GM21360 (cell line): ENCODE measurements at regions not wholly inside any gene's neighbourhood (a gene's known extent, or its start where the extent isn't known, plus 50 kb on each side); places are given as distances from the start of the nearest gene placed in this dataset.
"Not testable (repeated sequence)": the region's sequence is repeated elsewhere in the genome, so short reads cannot be mapped to it uniquely, and the experiment has no call there.

Source experiments
- ATAC-seq: cut with Tn5 transposase; IDR thresholded peaks from one replicate; pipeline ENCODE4 v1.9.1; 2021; ENCODE audit warnings: mild to moderate bottlenecking, moderate library complexity; ENCODE audit not compliant: unreplicated experiment

DNA sequence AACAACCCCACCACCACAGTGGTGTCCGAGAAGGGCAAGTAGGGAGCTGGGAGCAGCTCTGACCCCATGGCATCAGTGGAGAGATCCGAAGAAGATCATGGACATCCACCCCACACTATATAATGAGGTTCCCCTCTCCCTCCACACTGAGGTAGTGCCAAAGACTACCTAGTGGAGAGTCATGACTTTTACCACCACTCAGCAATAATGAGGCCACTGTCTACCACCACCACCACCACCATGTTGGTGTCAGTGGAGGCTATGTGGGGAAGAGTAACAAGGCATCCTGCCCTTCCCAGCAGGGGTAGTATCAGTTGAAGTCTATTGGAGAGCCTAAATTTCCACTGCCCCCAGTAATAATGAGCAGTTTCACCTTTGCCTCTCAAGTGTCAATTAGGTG is 321.7 kb upstream of the ZC3H15 start:
- no peak for ATAC-seq

DNA sequence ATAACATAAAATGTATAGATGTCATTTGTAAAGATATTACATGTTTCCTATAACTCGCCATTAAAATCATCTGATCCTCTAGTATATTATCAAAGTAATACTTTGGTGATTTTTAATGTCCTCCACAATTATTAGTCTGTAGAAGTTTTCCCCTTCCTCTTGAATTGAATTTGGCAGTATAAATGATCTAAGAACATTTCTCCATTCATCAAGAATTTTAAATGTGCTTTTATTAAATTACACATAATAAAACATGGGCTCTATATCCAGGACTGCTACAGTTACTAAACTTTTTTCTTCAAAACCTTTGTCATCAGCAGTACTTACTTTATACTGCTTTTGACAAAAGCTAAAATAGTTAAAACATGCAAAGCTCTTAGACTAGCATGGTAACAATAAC is 315.4 kb upstream of the ZC3H15 start:
- no peak for ATAC-seq

DNA sequence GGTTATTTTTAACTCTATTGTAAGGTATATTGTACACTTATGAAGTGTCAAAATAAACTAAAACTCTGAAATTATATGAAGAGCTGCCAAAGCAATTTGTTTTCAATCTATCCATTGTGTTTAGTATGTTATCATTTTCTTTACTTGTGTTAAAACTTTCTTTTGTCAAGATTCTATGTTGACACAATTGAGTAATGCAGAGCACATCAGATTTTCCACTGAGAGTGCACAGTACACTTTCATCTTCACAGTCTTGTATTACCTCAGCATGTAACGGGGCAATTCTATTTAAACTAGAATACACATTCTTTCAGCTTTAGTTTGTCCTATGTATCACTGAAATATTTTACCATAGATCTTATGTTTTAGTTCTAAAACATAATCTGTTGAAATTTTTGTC is 304.4 kb upstream of the ZC3H15 start:
- ATAC-seq = no peak

DNA sequence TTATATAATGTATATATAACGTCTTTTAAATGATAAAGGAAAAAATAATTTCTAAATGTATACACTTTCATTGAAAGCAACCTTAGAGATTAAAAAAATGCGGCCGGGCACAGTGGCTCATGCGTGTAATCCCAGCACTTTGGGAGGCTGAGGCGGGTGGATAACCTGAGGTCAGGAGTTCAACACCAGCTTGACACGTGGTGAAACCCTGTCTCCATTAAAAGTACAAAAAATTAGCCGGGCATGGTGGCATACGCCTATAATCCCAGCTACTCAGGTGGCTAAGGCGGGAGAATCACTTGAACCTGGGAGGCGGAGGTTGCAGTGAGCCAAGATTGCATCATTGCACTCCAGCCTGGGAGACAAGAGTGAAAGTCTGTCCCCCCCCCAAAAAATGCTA is 303.7 kb upstream of the ZC3H15 start:
- ATAC-seq = not testable (repeated sequence)

DNA sequence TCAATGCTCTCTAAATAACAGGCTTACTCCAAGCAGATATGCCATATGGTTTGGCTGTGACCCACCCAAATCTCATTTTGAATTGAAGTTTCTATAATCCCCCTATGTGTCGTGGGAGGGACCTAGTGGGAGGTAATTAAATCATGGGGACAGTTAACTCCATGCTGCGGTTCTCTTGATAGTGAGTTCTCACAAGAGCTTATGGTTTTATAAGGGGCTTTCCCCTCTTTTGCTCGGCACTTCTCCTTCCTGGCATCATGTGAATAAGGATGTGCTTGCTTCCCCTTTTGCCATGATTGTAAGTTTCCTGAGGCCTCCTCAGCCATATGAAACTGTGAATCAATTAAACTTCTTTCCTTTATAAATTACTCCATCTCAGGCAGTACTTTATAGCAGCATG is 302.7 kb upstream of the ZC3H15 start:
- ATAC-seq = no peak

DNA sequence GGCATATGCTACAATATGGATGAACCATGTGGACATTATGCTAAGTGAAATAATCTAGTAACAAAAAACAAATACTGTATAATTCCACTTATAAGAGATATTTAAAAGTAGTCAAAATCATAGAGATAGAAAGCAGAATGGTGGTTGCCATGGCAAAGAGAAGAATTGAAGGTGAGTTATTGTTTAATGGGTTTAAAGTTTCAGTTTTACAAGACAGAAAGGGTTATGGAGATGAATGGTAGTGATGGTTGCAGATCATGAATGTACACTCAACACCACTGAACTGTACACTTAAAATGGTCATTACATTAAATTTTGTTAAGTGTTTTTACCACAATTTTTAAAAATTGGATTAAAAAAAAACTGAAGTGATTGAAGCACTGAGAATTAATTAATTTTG is 298.2 kb upstream of the ZC3H15 start:
- no peak for ATAC-seq

DNA sequence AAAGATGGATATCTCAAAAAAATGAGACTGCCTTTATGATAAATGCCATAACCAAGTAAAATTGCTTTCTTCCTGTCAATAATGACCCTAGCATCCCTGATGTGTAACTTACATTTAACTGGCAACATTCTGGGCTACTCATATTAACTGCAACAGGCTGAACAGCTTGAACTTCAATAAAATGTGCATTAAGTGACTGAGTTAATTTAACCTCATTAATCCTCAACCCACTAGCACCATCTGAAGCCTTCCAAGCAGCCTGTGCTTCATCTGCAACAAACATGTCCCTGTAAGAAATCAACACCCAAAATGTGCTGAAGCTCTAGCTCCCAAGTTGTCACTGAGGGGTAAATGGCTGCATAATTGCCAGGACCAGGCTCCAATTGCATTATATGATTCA is 296.2 kb upstream of the ZC3H15 start:
- ATAC-seq = no peak

DNA sequence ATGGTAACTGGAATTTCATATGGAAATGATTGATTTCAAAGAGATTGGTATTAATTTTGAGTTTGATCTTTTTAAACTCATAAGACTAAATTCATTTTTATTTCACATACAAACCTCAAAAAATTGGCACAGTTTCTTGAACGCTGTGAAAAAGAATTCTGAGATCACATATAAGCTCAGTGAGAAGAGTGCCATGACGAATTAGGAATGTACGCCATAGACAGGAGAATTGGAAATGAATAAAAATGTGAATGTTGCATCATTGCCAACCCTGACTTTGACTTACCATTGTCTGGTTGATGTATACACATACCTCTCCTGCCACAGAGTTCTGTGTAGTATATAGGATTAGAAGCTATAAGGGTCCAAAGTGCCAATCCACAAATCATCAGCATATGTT is 290.4 kb upstream of the ZC3H15 start:
- no peak for ATAC-seq

DNA sequence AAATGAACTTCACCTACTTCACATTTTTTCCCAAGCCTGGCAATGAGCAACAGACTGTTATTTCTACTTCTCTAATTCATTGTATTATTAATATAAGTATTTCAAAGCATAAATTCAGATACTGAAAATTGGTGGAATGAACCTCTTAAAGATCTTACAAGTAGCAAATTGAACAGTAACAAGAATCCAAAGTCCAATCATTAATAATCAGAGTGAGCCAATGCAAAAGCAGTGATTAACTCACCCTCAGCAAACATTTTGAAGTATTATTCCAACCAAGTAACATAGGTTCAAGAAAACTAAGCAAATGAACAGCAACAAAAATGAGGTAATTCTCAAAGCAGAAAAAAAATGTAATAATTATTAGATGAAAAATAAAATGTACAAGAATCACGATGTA is 288.1 kb upstream of the ZC3H15 start:
- no peak for ATAC-seq

DNA sequence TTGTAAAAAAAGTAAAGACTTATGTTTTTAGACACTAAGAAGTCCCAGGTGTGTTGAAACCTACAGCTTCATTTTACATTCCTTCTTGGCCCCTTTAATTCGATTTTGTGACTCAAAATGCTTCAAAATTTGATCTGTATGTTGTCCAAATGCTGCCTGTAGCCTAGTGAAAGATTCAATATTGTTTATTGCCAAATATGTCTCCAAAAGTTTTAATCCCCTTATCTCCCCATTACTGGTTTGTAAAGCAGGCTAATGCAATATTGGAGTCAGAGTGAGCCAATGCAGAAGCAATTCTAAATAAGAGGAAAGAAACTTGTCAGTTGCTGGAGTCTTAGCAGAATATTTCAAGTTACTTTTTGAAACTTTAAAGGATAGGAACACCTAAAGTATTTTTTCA is 287.0 kb upstream of the ZC3H15 start:
- ATAC-seq = no peak

DNA sequence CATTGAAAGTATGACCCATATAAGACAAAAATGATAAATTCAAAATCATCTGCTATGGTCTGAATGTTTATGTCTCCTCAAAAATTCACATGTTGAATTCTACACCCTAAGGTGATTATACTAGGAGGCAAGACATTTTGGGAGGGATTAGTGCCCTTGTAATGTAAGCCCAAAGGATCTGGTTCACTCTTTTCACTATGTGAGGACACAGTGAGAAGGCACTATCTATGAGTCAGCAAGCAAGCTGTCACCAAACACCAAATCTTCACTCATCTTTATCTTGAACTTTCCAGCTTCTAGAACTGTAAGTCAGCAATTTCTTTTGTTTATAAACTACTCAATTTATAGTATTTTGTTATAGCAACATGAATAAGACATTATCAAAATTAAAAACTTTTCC is 284.7 kb upstream of the ZC3H15 start:
- no peak for ATAC-seq

DNA sequence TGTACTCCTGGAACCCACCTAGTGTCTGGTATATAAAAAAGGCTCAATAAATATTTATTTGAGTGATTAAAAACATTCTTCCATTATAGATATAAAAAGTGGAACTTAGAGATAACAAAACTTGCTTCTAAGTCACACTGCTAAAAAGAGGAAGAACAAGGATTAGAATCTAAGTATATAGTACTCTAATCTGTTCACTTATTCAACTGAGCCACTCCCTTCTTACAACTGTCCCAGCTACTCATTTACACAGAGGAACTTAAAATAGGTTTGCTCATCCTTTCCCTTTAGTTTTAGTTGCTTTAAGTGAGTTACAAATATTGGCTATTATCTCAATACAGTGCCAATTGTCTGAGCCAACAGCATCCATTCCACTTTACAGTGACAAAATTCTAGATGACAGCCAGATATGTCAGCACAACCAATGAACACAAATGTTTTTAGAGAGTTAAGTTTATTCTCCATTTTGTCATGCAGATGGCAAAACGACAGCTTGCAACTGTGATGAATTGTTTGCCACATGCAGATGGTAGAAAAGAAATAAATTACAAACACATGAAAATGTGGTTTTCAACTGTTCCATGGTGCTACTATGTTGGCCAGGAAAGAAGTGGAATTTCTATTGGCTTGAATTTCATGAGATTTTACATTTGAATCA is 280.7 kb upstream of the ZC3H15 start:
- no peak for ATAC-seq

DNA sequence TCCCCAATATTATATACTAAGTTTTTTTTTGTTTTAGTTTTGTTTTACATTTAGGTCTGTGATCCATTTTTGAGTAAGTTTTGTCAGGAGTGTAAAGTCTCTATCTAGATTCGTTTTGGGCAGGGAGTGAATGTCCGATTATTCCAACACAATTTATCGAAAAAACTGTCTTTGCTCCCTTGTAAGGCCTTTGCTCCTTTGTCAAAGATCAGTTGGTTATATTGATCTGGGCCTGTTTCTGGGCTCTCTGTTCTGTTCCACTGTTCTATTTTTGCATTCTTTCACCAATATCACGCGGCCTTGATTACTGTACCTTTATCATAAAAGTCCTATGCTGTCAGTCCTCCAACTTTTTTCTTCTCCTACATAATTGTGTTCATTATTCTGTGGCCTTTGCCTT is 276.5 kb upstream of the ZC3H15 start:
- ATAC-seq = no peak

DNA sequence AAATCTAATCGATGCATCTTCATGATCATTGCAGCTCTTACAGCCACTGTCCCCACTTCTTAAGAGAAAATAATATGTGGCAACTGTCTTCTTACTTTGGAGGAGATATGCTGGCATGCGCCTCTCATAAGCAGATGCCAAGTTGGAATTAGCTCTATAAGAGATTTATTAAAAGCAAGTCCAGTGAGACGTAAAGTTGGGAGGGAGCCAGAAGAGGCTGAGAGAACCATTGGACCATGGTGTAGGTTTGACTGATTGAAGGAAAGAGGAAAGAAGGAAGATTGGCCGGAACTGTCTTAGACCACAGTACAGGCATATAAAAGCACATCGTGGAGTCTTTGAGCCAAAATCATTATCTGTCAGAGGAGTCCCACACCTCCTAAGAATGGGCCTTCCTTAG is 265.7 kb upstream of the ZC3H15 start:
- ATAC-seq = no peak

DNA sequence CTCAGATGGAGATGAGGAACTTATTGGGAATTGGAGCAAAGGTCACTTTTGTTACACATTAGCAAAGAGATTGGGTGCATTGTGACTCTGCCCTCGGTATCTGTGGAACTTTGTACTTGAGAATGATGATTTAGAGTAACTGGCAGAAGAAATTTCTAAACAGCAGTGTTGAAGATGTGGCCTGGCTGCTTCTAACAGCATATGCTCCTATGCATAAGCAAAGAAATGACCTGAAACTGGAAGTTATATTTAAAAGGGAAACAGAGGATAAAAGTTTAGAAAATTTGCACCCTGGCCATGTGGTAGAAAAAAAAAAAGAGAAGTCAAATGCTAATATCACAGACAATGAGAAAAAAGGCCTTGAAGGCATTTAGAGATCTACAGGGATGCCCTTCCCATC is 256.8 kb upstream of the ZC3H15 start:
- ATAC-seq = no peak

DNA sequence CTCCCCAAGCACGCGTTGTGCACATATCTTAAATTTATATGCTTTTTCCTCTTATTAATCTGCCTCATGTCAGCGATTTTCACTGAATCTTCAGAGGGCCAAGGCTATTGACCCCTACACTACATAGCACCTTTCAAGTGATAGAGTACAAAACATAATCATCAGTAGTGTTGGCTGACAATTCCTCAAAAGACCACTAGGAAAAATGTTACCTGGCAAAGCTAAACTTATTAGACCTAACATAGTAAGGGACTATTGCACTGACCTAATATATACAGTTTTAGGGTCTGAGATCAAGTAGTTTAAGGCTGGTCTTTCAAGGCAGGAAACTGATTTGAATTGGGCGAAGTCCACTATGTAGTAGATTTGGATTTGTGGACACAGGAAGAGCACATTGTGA is 244.2 kb upstream of the ZC3H15 start:
- no peak for ATAC-seq

DNA sequence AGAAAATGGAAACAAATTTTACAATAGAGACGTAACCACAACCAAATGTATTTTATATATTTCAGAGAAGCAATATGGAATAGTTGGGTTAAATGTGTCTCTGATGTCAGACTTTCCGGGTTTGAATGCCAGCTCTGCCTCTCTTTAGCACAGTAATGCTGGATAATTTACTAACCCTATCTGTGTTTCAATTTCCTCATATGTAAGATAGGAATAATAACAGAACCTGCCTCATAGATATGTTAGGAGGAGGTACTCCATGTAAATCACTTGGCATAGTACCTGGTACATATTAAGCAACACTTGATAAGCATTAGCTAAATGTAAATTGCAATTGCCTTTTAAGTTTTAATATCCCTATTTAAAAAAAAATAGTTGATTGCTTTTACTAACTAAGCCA is 231.3 kb upstream of the ZC3H15 start:
- no peak for ATAC-seq

DNA sequence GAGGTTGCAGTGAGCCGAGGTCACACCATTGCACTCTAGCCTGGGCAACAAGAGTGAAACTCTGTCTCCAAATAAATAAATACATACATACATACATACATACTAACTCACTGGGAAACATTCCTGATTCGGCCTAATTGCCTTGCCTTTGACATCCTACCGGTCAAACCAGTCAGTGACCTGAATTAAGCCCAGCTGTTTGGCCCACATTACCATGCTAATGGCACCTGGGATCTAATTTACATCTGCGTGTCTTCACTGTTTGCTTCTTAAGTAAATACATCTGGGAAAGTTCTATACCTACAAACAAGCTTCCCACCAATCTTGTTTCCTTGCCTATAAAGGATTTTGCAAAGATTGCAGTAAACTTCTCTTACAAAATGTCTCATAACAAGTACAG is 230.2 kb upstream of the ZC3H15 start:
- ATAC-seq = no peak

DNA sequence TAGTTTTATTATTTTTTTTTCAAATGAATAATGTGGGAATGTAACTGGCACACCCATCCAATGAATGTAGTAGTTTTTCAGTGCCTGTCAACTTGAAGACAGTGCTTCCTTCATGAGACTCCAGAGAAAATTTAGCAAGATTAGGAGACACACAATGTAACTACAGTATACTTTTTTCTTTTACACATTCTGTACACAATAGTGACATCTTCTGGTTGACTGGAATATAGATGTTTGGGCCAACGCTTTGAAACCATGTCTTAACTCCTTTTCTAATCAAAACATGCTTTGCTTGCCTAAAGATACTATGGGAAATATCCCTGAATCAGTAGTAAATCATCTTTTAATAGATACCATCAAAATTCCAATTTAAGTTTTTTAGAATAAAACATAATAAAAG is 229.5 kb upstream of the ZC3H15 start:
- ATAC-seq = no peak

DNA sequence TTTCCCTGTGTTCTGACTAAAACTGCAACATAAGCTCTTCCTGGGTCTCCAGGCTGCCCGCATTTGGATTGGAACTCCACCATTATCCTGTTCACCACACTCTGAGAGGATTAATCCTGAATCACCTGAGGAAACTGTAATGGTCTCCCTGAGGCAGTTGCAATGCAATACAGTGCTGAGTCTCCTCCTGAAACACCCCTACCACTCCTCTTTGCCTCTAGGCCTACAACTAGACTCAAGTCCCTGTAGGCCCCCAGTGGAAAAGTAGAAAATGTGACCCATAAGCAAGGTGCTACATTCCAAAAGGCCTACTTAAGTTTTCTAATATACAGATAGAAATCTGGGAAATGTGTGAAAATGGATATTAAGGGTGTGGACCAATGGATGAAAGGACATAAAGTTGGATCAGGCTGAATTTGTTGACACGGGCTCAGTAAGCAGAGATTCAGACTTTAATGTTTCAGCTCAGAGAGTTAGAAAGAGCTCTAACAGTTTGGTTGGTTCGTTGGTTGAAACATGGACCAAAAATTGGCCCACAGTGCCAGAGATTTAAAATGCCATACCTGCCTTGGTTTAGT is 222.3 kb upstream of the ZC3H15 start:
- ATAC-seq = no peak

DNA sequence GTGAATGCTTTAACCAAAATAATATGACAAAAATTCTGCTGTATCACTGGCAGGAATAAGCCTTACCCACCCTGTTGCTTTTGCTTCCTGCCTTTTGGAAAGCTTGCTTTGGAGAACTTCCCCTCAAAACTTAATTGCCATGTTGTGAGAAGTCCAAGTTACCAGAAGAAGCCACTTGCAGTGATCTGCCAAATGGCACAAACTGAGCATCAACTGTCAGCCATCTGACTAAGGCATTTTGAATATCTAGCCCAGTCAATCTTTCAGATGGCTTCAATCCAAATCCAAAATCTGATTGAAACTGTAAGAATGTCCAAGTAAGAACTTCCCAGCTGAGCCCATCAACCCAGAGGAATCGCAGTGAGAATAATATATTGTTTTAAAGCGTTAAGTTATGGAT is 216.5 kb upstream of the ZC3H15 start:
- no peak for ATAC-seq

DNA sequence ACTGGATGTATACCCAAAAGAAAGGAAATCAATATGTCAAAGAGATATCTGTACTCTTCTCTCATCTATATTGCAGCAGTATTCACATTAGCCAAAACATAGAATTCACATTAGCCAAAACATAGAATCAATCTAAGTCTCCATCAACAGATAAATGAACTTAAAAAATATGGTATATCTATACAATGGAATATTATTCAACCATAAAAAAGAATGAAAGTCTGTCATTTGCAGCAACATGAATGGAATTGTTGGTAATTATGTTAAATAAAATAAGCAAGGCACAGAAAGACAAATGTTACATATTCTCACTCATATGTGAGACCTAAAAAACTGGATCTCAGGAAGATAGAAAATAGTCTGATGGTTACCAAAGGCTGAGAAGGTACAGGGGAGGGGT is 212.1 kb upstream of the ZC3H15 start:
- ATAC-seq = no peak

DNA sequence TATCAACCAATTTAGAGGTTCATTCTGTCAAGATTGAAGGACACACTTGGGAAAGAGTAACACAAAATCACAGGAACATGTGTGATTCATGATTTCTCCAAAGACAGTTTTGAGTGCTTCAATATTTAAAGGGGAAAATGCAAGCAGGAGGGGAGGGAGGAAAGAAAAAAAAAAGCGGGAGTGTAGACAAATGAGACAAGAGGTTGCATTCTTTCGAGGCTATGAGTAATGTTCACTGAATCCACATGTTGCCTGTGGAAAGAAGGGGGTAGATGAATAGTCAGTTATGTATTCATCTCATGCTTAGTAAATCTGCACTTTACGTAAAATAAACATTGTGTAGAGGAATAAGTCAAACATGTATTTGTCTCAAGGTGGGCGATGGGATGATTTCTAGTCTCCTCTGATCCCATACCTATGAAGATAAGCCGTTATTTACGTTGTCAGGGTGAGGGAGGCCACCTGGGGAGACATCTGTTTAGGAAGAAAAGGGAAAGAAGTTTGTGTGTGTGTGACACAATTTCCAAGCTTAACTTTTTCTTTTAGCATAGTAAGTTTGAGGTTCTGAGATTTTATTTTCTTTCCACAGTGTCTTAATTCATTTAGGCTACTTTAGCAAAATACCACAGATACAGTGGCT is 211.0 kb upstream of the ZC3H15 start:
- no peak for ATAC-seq
